NCI-H187 (cell line): ENCODE measurements at regions not wholly inside any gene's neighbourhood (a gene's known extent, or its start where the extent isn't known, plus 50 kb on each side); places are given as distances from the start of the nearest gene placed in this dataset.

ENCODE experiments used
- DNase-seq, 2 experiments: peaks; one replicate each; lab custom pipeline; 2025; lab: John Stamatoyannopoulos, UW

DNA sequence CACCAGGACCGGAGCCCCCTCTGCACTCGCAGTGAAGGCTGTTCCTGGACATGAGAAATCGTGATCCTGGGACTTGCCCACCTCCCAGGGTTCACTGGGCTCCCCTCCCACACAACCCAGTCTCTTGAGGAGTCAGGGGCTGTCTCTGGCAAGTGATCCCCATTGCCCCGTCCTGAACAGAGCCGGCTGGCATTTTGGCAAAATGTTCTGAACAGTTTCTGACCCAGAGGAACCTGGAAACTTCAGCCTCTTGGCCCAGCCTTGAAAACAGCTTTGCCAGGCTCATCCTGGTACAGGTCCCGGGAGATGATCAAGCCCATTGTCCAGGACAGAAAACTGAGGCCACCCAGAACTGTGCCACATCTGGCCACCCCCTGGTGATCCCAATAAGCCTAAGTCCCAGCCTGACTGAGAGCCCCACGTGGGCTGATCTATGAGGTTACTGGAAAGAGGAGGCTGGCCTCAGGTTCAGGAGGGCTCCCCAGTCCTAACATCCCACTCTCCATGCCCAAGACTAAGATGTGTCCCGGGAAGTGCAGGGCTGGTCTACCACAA is 115.7 kb downstream of the OAT start:
- no peak for DNase-seq

DNA sequence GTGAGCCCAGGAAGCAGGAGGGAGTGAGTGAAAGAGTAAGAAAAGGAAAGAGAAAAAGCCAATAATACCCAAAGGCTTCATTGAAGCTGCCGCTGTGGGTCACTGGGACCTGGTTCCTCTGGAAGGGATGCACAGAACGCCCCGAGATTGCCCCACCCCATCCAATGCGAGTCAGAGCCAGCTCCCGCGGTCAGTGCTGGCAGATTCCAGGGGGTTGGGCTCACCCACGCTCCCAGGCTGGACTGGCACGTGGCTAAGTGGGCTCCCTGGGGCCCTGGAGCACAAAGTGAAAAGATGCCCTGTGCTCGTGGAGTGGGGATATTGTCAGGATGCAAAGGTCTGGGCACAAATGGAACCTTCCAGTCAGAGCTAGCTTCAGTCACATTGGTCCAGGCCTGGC is 117.0 kb downstream of the OAT start:
- DNase-seq = no peak

DNA sequence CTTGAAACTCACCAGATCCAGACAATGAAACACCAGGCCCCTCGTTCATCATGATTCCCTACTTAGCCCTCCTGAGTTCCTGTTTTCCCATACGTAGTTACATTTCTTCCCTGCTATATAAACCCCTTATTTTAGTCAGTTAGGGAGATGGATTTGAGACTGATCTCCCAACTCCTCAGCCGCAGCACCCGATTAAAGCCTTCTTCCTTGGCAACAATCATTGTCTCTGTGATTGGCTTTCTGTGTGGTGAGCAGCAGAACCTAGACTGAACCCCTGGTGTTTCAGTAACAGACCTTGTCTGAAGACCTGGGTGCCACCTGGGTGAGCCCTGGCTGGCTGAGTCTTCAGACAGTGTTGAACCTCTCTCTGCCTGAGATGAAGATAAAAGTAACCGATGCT is 118.0 kb downstream of the OAT start:
- DNase-seq = no peak

DNA sequence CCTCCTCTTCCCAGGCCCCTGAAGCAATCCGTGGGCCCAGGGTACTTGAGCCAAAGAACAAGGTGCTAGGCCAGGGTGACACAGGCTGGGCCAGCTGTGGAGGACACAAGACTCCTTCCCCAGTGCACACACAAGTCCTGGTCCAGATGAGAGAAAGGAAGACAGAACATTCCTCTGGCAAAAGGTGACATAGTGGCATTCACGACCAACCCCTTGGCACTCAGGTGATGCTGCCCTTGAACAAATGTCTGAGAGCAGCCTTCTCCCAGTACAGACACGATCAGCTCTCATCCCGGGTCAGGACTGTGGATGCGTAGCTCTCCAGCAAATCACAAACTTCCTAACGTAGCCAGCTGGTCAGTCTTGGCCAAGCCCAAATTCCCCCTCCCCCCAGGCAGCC is 118.5 kb downstream of the OAT start:
- no peak for DNase-seq

DNA sequence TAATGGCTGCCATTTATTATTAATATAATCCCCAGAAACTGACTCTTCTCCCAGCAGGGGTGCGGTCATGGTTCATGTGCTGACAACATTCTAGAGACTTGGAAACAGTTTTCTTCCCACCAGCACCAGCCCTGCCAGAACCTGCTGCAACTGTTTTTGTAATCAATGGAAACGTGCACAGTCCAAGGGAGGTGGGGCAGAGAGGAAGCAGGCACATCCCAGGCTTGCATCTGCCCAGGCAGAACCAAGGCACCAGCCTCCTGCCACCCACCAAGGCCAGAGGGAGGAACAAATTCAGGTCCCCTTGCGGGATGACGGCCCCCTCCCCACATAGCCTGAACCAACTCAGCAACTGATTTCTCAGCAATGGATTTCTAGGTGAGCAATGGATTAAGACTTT is 119.0 kb downstream of the OAT start:
- DNase-seq = no peak

DNA sequence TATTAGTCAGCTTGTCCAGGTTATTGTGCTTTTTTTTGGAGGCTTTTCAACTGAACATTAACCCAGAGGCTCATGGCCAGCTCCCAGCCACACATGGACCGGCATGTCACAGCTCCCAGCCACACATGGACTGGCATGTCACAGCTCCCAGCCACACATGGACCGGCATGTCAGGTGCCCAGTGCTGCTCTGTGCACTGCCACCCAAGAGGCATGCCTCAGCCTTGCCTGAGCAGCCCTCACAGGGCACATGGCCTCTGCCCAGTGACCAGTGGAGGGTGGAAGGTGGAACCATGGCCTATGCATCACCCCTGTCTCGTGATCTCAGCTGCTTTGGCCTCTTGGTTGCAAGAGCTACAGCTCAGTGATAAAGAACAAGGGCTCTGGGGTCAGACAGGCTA is 119.8 kb downstream of the OAT start:
- no peak for DNase-seq

DNA sequence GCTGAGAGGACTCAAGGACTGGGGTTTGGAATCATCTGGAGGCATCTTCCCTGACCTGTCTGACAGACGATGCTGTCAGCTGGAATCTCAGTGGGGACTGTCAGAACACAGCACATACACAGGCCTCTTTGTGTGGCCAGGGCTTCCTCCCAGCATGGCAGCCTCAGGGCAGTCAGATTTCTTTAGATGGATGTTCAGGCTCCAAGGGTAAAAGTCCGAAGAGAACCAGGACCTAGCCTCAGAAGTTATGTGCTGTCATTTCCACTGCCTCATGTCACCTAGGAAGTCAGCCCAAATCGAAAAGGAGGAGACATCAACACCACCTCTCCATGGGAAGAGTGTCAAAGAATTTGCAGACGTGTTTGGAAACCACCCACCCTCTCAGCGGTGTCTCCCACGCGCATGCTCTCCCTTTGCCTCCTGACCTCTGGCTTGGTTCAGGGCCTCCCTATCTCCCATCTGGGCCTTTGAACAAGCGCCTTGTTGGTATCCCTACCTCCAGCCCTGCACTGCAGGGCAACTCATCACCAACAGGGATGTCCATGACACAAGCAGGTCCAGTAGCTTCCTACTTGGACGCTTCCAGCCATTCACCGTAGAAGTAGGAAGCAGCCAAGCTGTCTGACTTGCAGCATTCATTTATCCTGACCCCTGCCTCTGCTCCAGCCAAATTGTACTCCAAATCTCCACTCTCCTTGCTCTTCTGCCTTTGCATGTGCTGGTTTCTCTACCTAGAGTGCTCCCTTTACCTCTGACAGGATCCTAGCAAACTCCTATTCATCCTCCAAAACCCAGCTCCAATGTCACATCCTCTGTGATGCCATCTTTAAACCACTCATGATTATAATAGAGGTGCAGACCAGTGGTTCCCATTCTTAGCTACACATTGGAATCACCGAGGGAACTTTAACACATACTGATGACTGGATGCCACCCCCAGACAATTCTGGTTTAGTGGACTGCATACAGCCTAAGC is 121.6 kb downstream of the OAT start:
- DNase-seq = no peak

DNA sequence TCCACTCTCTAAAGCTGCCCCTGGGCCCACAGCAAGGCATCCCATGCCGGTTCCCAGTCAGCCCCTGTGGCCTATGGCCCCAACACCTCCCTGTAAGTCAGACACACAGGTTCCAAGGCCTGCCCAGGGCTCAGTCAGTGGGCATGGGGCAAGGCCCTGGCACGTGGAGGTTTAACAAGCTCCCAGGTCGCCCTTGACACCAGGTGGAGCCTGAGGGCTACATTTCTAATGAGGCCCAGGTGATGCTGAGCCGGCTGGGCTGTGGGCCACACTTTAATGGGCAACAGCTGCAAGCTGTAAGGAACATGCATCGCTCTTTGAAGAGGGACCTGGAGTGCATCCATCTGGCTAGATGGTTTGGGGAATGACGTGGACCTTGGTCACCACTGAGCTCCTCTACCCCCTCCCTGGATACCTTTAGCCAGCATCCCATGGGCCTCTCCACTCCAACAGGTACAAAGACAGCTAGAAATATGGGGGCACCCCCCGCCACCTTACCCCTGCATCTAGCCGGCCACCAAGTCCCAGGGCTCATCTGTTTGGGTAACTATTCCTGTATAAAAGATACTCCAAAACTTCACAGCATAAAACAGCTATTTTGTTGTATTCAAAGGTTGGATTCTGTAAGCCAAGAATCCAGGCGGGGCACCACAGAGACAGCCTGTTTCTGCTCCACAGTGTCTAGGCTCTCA is 122.5 kb downstream of the OAT start:
- DNase-seq = no peak

DNA sequence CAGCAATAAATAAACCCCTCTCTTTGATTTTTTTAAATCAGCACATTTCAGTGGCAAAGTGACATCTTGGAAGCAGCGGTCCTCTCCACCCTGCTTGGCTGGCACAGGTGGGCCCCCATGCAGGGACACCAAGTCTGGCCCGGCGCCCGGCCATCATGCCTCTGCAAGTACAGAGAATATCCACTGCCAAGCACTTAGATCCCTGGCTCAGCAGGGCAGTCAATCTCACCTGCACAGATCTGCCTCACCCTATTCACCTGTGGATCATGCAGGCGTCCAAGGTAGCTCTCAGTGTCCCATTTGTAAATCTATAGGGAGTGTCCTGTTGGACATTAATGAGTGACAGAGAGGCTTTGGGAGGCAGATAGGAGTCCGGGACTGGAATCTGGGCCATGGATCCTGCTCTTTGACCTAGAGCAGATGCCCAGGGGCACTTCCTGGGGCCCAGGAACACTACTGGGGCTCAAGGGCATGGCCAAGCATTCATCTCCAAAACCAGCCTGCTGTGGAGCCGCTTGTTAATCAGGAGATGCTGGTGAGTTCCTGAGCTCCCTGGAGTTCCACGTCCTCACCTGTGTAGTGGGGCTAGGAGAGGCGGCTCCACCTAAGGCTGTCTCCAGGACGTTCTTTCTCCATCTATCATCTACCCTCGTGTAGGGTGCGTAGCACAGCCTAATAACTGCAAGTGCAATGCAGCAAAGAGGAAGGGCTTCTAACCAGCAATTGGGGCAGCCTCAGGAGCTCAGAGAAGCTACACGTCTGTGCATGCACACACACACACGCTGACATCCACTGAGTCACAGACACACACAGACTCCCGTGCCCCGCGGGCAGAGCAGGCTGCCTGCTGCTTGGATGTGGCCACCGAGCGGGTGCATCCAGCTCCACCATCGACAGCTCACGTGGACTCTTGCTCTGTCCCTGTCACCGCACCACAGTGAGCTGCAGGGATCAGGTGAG is 123.6 kb downstream of the OAT start:
- no peak for DNase-seq

DNA sequence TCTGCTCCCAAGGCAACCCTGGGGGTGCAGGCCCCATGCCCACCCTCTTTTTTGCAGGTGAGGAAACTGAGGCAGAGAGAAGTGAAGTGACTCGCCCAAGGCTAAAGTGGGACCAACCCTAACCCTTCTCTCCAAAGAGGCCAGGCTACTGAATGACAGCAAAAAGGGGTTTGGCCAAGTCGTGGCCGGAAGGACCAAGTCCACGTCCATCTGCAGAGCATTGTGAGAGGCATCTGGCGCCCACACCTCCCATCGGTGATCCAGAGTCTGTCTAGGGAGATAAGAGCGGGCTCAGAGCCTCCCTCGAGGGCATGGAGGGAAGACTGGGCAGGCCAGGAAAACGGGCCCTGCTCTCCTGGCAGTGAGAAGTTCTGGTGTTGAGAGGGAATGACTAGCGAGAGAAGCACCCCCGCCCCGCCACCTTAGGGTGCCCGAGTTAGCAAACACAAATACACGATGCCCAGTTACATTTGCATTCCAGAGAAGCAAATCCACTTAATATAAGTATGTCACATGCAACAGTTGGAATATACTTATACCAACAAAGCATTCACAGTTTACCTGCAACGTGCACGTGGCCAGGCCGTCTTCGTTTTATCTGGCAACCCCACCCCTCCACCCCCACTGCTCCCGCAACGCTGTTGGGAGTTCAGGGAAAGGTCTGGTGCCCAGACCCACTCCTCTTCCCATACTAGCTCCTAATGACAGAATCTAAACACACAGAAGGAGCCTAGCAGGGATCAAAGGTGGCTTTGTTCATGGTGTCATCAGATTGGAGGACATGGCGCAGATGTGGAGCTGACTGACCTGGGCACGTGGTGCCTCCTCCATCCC is 124.9 kb downstream of the OAT start:
- DNase-seq = no peak

DNA sequence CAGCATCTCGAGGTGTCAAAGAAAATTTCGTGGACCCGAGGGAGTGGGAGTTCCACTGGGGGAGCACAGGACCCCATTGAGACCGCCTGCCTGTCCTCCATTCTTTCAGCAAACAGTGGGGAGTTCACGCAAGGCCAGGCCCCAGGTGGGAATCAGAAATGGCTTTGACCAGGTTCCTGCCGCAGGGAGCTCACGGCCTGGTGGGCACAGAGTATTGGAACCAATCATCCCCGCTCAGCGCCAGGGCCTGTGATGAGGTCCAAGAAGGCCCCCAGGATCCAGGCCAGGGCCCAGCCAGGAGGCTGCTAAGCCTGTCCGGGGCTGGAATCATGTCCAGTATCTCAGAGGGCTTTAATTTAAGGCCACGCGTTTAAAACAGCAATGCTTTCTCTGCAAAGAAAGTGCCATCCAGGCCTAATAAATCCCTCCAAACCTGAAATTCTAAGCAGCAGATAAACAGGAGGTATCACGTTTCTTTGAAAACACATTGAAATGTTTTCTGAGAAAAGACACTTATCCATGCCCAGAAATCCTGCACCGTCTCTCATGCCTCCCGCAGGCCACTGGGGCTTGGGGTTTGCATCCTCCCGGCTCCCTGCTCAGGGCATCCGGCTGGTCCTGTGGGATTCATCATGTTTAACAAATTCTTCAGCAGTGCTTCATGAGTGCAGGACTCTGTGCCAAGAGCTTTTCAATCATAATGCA is 125.7 kb downstream of the OAT start:
- DNase-seq = no peak

DNA sequence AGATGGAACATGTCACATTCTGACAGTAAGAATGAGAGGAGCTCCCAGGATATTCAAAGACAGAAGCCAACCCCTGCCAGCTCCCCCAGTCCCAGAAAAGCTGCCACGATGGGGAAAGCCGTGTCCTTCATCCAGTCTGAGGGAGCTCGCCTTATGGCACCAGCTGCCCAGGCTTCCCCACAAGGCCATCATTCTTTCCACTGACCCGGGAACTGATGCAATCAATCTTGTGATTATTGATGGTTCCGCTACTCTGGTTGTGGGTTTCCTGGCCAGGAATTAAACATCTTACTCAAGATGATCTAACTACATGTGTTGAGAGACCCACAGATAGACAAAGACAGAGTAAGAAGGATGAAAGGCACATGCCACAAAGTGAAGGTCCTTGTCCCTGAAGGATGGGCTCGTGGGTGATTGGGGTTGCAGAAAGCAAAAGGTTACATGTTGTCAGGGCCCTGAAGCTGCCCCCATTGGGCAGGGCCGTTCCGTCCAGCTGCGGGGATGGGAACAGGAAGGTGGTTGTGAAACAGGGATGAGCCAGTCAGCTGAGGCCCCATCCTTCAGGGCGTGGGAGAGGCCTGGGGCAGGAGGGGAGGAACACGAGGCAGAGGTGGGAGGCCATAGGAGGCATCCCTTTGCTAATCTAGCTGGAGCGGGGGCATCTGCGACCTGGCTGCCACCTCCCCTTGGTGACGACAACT is 127.6 kb downstream of the OAT start:
- DNase-seq = no peak

DNA sequence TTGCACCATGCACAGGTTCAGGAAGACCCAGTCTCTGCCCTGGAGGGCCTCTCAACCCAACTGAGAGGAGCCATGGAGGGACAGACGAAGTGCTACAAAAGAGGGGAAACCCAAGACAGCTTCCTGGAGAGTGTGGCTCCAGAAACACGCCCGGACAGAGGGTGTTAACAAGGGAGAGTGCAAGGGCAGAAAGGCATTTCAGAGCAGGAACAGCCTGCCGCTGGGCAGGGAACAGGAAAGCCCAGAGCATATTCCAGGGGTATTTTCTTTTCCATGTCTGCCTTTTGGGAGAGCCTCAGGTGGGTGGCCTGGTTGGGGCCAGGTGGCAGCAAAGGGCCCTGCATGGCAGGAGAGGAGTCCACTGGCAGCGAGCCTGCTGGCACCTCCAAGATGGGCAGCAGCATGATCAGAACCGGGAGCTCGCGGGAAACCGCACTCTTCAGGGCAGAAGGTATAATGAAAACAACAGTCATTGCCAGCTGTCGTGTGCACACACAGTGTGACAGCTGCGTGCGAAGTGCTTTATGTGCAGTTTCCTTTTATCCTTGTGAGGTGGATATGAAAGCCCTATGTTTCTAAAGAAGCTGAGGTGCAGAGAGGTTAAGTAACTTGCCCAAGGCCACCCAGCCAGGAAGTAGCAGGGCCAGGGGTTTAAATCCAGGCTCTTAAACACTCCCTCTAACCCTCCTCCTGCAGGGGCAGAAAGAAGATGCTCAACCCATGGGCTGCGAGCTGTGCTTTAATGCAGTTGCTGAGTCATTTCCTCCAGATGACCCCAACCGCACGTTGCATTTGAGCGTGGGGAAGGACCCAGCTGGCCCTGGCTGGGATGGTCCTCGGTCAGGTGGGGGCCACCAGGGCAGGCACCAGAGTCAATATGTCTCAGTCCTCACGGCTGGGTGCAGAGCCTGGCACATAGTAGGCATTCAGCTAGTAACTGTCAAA is 128.6 kb downstream of the OAT start:
- no peak for DNase-seq

DNA sequence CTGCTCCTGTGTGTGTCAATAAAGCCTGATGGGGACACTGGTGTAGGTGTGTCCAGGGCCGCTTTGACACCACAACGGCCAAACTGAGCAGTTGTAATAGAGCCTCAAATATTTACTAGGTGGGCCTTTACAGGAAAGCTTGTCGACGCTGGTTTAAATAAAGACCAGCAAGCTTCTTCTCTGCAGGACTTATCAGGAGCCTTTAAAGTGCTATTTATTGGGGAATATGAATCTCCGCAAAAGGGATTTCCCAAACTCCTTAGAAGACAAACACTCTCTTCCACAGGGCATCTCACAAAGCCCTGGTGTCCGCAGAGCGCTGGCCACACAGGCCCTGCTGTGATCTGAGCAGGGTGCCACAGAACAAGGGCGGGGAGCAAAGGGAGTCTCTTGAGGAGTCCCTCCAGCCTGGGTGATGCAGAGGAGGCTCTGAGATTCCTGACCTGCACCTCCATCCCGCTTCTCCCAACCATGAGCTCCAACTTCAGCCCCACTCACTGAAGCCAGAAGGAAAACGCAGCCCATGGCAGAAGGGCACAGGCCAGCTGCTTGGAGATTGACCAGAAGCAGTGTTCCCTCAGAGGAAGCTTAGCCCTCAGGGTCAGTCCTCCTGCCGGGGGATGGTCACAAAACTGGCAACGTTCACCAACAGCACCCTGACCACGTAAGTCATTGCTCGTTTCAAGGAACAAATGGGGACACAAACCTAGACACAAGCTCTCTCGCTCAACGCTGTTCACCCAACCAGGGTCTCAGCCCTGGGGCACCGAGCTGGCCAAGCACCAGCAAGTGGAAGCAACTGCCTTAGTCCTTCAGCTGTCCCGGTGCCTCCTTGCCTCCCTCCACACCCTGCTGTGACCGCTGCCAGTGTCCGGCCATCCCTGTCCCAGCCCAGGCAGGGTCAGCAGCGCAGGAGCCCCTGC is 129.5 kb downstream of the OAT start:
- no peak for DNase-seq

DNA sequence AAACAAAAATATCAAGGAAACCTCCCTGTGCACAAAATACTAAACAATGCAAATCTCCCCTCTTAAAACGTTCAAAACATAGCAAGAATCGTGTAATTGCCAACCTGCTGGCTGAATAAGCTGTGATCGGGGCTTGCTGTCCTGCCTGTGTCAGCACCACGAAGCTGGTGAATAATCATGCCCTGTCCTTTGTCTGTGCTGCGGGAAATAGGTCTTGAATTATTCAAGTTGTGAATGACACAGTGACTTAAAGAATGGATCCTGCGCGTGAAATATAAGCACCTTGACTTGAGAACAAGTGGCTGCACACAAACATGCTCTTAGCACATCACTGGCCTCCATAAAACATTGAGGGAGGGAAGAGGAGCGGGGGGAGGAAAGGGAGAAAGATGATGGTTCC is 130.2 kb downstream of the OAT start:
- DNase-seq = no peak

DNA sequence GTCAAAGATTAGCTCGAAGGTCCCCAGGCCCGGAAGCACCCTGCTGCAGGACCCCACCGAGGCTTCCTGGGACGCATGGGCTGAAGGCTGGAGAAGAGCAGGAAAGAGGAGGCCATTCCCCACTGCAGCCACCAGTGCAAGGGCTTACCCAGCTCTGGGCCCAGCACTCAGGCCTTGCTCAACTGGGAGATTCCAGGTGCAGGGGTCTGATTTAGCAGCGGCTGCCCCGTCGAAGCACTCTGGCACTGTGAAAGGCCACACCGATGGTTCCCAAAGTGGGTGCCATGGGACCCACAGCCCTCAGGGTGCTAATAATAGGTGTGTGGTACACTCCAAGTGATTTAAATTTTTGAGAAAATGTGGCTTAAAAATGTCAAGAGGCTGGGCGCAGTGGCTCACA is 130.9 kb downstream of the OAT start:
- no peak for DNase-seq

DNA sequence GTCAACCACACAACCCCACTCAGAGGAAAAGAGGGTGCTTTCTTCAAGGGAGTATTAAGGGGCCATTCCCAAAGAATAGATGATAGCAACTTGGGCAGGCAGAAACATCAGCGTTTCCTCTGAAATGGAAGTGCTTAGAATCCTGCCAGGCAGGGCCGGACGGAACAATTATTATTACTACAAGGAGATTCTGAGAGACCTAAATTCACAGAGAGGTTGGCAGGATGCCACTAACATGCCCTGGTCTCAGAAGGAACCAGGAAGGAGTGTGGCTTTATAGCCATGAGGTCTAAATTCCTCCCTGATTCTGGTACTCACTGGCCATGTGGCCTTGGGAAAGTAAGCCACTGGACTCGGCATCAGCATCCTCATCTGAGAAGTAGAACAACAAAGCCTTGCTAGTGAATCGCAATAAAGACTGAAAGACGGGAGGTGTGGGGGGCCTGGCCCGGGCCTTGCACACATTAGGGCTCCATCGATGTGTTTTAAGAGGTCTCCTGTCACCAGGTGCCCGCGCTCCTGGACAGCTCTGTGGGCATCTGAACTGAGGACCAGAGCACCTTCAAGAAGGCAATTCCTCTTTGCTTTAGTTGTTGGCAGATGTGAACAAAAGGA is 131.5 kb downstream of the OAT start:
- DNase-seq = no peak
